ENCODE measurements at regions not wholly inside any gene's neighbourhood (a gene's known extent, or its start where the extent isn't known, plus 50 kb on each side); places are given as distances from the start of the nearest gene placed in this dataset.

GRCh38 chr3:72129501-72130094 lies 344.6 kb upstream of the PROK2 start:
- ChIA-PET CTCF (no interaction called here), POLR2A (ENCODE audit: unreplicated experiment) (no interaction called here)
- no peaks in the 10 kb centered on the region for H3F3A ChIP-seq (ENCODE audit: insufficient read depth, low read depth)
- no peaks in the 10 kb centered on the region for H3K36me3 ChIP-seq (ENCODE audit: low read depth)
- no peak for TF ChIP-seq EZH2 (IDR thresholded peaks at IDR 0.05; ENCODE audit: low read depth)
- TF ChIP-seq CTCF (conservative IDR thresholded peaks at IDR 0.05), result no peak
- no TSS peak for BruUV-seq (replicated peaks)
- H3K9me3 ChIP-seq (ENCODE audit: insufficient read depth, low read depth), result no peaks in the 10 kb centered on the region
- H3K27ac ChIP-seq, result no peak overlapping the region
- no peak overlapping the region for H3K4me3 ChIP-seq
- no peaks in the 10 kb centered on the region for H3K4me1 ChIP-seq (replicated peaks; ENCODE audit: insufficient read depth)
- H3K27me3 ChIP-seq (ENCODE audit: insufficient read depth, low read depth), result no peaks in the 10 kb centered on the region
- no peak overlapping the region for H2AFZ ChIP-seq
- H3K9me2 ChIP-seq (ENCODE audit: insufficient read depth), result no peaks in the 10 kb centered on the region
- no peak overlapping the region for H3K4me2 ChIP-seq
- intact Hi-C loops (cut with micrococcal nuclease; ENCODE audit: unreplicated experiment), result no loop called here
- no peaks in the 10 kb centered on the region for H4K20me1 ChIP-seq (ENCODE audit: insufficient read depth)
- no peak for DNase-seq
- H3K79me2 ChIP-seq (ENCODE audit: low read depth), result no peaks in the 10 kb centered on the region

GRCh38 chr3:72128921-72129320 lies 344.0 kb upstream of the PROK2 start:
- no peaks in the 10 kb centered on the region for H3K27me3 ChIP-seq (ENCODE audit: insufficient read depth, low read depth)

GRCh38 chr3:72127844-72128243 lies 342.9 kb upstream of the PROK2 start:
- H3K27me3 ChIP-seq (ENCODE audit: insufficient read depth, low read depth), result no peaks in the 10 kb centered on the region

More at GRCh38 chr3:72128921-72129320, 344.0 kb upstream of the PROK2 start:
- intact Hi-C loops (cut with micrococcal nuclease; ENCODE audit: unreplicated experiment), result no loop called here
- Histone ChIP-seq H3K9me3 (ENCODE audit: insufficient read depth, low read depth) (no peaks in the 10 kb centered on the region), H3K4me1 (replicated peaks; ENCODE audit: insufficient read depth) (no peaks in the 10 kb centered on the region), H4K20me1 (ENCODE audit: insufficient read depth) (no peaks in the 10 kb centered on the region), H3K9me2 (ENCODE audit: insufficient read depth) (no peaks in the 10 kb centered on the region), H3K27ac (no peak overlapping the region), H2AFZ (no peak overlapping the region), H3K4me2 (no peak overlapping the region), H3K79me2 (ENCODE audit: low read depth) (no peaks in the 10 kb centered on the region), H3K36me3 (ENCODE audit: low read depth) (no peaks in the 10 kb centered on the region), H3K4me3 (no peak overlapping the region), H3F3A (ENCODE audit: insufficient read depth, low read depth) (no peaks in the 10 kb centered on the region)
- TF ChIP-seq EZH2 (IDR thresholded peaks at IDR 0.05; ENCODE audit: low read depth) (no peak), CTCF (conservative IDR thresholded peaks at IDR 0.05) (no peak)
- no peak for DNase-seq
- CTCF ChIA-PET, result no interaction called here
- POLR2A ChIA-PET (ENCODE audit: unreplicated experiment), result no interaction called here
- no TSS peak for BruUV-seq (replicated peaks)

More at GRCh38 chr3:72127844-72128243, 342.9 kb upstream of the PROK2 start:
- no peaks in the 10 kb centered on the region for H3K9me2 ChIP-seq (ENCODE audit: insufficient read depth)
- H3K4me2 ChIP-seq, result no peak overlapping the region
- H4K20me1 ChIP-seq (ENCODE audit: insufficient read depth), result no peaks in the 10 kb centered on the region
- no peaks in the 10 kb centered on the region for H3K36me3 ChIP-seq (ENCODE audit: low read depth)
- H3K4me3 ChIP-seq, result no peak overlapping the region
- ChIA-PET CTCF (no interaction called here), POLR2A (ENCODE audit: unreplicated experiment) (no interaction called here)
- H3K9me3 ChIP-seq (ENCODE audit: insufficient read depth, low read depth), result no peaks in the 10 kb centered on the region
- no peaks in the 10 kb centered on the region for H3K4me1 ChIP-seq (replicated peaks; ENCODE audit: insufficient read depth)
- H3K27ac ChIP-seq, result no peak overlapping the region
- TF ChIP-seq EZH2 (IDR thresholded peaks at IDR 0.05; ENCODE audit: low read depth) (no peak), CTCF (conservative IDR thresholded peaks at IDR 0.05) (no peak)
- BruUV-seq (replicated peaks), result no TSS peak
- intact Hi-C loops (cut with micrococcal nuclease; ENCODE audit: unreplicated experiment), result no loop called here
- H3K79me2 ChIP-seq (ENCODE audit: low read depth), result no peaks in the 10 kb centered on the region
- H2AFZ ChIP-seq, result no peak overlapping the region
- no peaks in the 10 kb centered on the region for H3F3A ChIP-seq (ENCODE audit: insufficient read depth, low read depth)
- no peak for DNase-seq
